Activated CD4-positive, alpha-beta T cell treated with anti-CD3 and anti-CD28 coated beads for 36 hours (primary cell): ENCODE measurements at regions not wholly inside any gene's neighbourhood (a gene's known extent, or its start where the extent isn't known, plus 50 kb on each side); places are given as distances from the start of the nearest gene placed in this dataset.
A peak's percentile ranks its signal among the peaks of the same experiment; 100 is the strongest.

Experiments used
- ATAC-seq: fragments of 200-7000 bp; cut with Tn5 transposase; one replicate; pipeline ENCODE4 v1.10.0; 2021; ENCODE audit warnings: mild to moderate bottlenecking, moderate library complexity
- CTCF ChIA-PET: fragments of 350-600 bp; sonication (Branson Sonifier 250); formaldehyde crosslinking; loops from one replicate; lab custom pipeline; 2021; ENCODE audit warnings: antibody characterized with exemption; lab: Charles Lee
- POLR2A ChIA-PET: fragments of 350-600 bp; sonication (Branson Sonifier 250); formaldehyde crosslinking; loops from one replicate; lab custom pipeline; 2021; ENCODE audit warnings: antibody characterized with exemption, inconsistent platforms; lab: Charles Lee
- DNase-seq: peaks from one replicate; pipeline ENCODE4 v3.0.0-alpha.2; 2020
- H3K27ac Mint-ChIP-seq: one replicate; pipeline ENCODE4 v1.8.0; 2021; ENCODE audit warnings: mixed read lengths
- H3K27me3 Mint-ChIP-seq: one replicate; pipeline ENCODE4 v1.8.0; 2021; ENCODE audit warnings: mixed read lengths
- H3K36me3 Mint-ChIP-seq: one replicate; pipeline ENCODE4 v1.8.0; 2021; ENCODE audit warnings: low read depth, mixed read lengths
- H3K4me1 Mint-ChIP-seq: one replicate; pipeline ENCODE4 v1.8.0; 2021; ENCODE audit warnings: mixed read lengths
- H3K4me3 Mint-ChIP-seq: one replicate; pipeline ENCODE4 v1.8.0; 2021; ENCODE audit warnings: mild to moderate bottlenecking, moderate library complexity, mixed read lengths
- H3K9me3 Mint-ChIP-seq: one replicate; pipeline ENCODE4 v1.8.0; 2021; ENCODE audit warnings: low read depth, mixed read lengths
- intact Hi-C, 2 experiments: fragments of 100-400 bp; cut with DNase I in 1 of 2; cut with micrococcal nuclease in 1 of 2; formaldehyde crosslinking; loops; one replicate each; pipeline versions ENCODE4 v1.14.2 to v1.15.1; 2022 to 2024; cut with DNase I, micrococcal nuclease

- DNase-seq (no peak), ATAC-seq (no peak)
- Mint-ChIP-seq H3K9me3 (no peaks in the 10 kb centered on the region), H3K4me3 (no peak overlapping the region), H3K36me3 (no peaks in the 10 kb centered on the region), H3K4me1 (peaks cover 23% of the 10 kb centered on the region), H3K27ac (no peak overlapping the region), H3K27me3 (no peaks in the 10 kb centered on the region)
- intact Hi-C loops = no loop called here
- CTCF ChIA-PET = interaction anchor here (0.6 to 1.4 kb wide), 4 partner anchors 10 to 272 kb away, joined by 3 to 4 read pairs (median 4); no protein-coding TSS in a partner anchor
- POLR2A ChIA-PET = no interaction called here
These were observed 132.2 kb upstream of the TNFAIP3 start for GRCh38 chr6:137734875-137735182.

- intact Hi-C loops = no loop called here
- ATAC-seq (peak; percentile 88), DNase-seq (peak; percentile 35)
- ChIA-PET POLR2A (interaction anchor here (1.0 kb wide), 1 partner anchor 115 kb away, joined by 4 read pairs; no protein-coding TSS in a partner anchor), CTCF (interaction anchor here (0.5 kb wide), 1 partner anchor 22 kb away, joined by 3 read pairs; no protein-coding TSS in a partner anchor)
- Mint-ChIP-seq H3K27ac (peak overlapping the region; percentile 21), H3K4me1 (peaks cover 23% of the 10 kb centered on the region), H3K4me3 (no peak overlapping the region), H3K9me3 (no peaks in the 10 kb centered on the region), H3K27me3 (no peaks in the 10 kb centered on the region), H3K36me3 (no peaks in the 10 kb centered on the region)
These were observed 130.8 kb upstream of the TNFAIP3 start for GRCh38 chr6:137736048-137736818.

GRCh38 chr6:137736911-137737310, 130.1 kb upstream of the TNFAIP3 start:
- Mint-ChIP-seq H3K27ac (no peak overlapping the region), H3K4me3 (no peak overlapping the region), H3K4me1 (peaks cover 23% of the 10 kb centered on the region), H3K27me3 (no peaks in the 10 kb centered on the region), H3K36me3 (no peaks in the 10 kb centered on the region), H3K9me3 (no peaks in the 10 kb centered on the region)
- ChIA-PET POLR2A (interaction anchor here (1.0 kb wide), 1 partner anchor 114 kb away, joined by 4 read pairs; no protein-coding TSS in a partner anchor), CTCF (interaction anchor here (0.5 kb wide), 1 partner anchor 21 kb away, joined by 3 read pairs; no protein-coding TSS in a partner anchor)
- intact Hi-C loops = no loop called here
- ATAC-seq (no peak), DNase-seq (no peak)

GRCh38 chr6:137737836-137738596, 129.0 kb upstream of the TNFAIP3 start:
- Mint-ChIP-seq H3K9me3 (no peaks in the 10 kb centered on the region), H3K36me3 (no peaks in the 10 kb centered on the region), H3K27me3 (no peaks in the 10 kb centered on the region), H3K4me1 (peaks cover 23% of the 10 kb centered on the region), H3K4me3 (no peak overlapping the region), H3K27ac (no peak overlapping the region)
- CTCF ChIA-PET = no interaction called here
- POLR2A ChIA-PET = no interaction called here
- DNase-seq (peak; percentile 14), ATAC-seq (peak; percentile 43)
- intact Hi-C loops = no loop called here

- peaks cover 29% of the 10 kb centered on the region for H3K4me1 Mint-ChIP-seq
- H3K27me3 Mint-ChIP-seq = no peaks in the 10 kb centered on the region
- H3K27ac Mint-ChIP-seq = no peak overlapping the region
- H3K9me3 Mint-ChIP-seq = no peaks in the 10 kb centered on the region
- no peak for ATAC-seq
- intact Hi-C loops = no loop called here
- no peak overlapping the region for H3K4me3 Mint-ChIP-seq
- DNase-seq = no peak
- ChIA-PET POLR2A (no interaction called here), CTCF (no interaction called here)
- no peaks in the 10 kb centered on the region for H3K36me3 Mint-ChIP-seq
These were observed 128.0 kb upstream of the TNFAIP3 start for GRCh38 chr6:137738931-137739504.

GRCh38 chr6:137739544-137739943, 127.5 kb upstream of the TNFAIP3 start:
- POLR2A ChIA-PET = no interaction called here
- CTCF ChIA-PET = no interaction called here
- Mint-ChIP-seq H3K4me1 (peaks cover 29% of the 10 kb centered on the region), H3K27me3 (no peaks in the 10 kb centered on the region), H3K4me3 (no peak overlapping the region), H3K36me3 (no peaks in the 10 kb centered on the region), H3K9me3 (no peaks in the 10 kb centered on the region), H3K27ac (no peak overlapping the region)
- ATAC-seq (no peak), DNase-seq (no peak)
- intact Hi-C loops = no loop called here

- Mint-ChIP-seq H3K9me3 (no peaks in the 10 kb centered on the region), H3K27me3 (no peaks in the 10 kb centered on the region), H3K27ac (no peak overlapping the region), H3K4me1 (peaks cover 29% of the 10 kb centered on the region), H3K36me3 (no peaks in the 10 kb centered on the region), H3K4me3 (no peak overlapping the region)
- POLR2A ChIA-PET = no interaction called here
- CTCF ChIA-PET = interaction anchor here (0.5 to 1.5 kb wide), 2 partner anchors 10 to 655 kb away, joined by 3 to 5 read pairs; no protein-coding TSS in a partner anchor
- DNase-seq (no peak), ATAC-seq (no peak)
- intact Hi-C loops = no loop called here
These were observed 126.8 kb upstream of the TNFAIP3 start for GRCh38 chr6:137740091-137740755.

- ChIA-PET CTCF (interaction anchor here (0.5 to 1.5 kb wide), 6 partner anchors 8 to 656 kb away, joined by 3 to 5 read pairs (median 4); partner anchors contain the start of gene TNFAIP3), POLR2A (no interaction called here)
- peaks cover 25% of the 10 kb centered on the region for H3K4me1 Mint-ChIP-seq
- H3K9me3 Mint-ChIP-seq = no peaks in the 10 kb centered on the region
- H3K27ac Mint-ChIP-seq = peak overlapping the region; percentile 10
- no peak overlapping the region for H3K4me3 Mint-ChIP-seq
- H3K27me3 Mint-ChIP-seq = no peaks in the 10 kb centered on the region
- no peaks in the 10 kb centered on the region for H3K36me3 Mint-ChIP-seq
- DNase-seq = no peak
- ATAC-seq = no peak
- intact Hi-C loops = no loop called here
These were observed 125.9 kb upstream of the TNFAIP3 start for GRCh38 chr6:137740967-137741761.

- H3K4me3 Mint-ChIP-seq = no peak overlapping the region
- intact Hi-C loops = no loop called here
- no peak overlapping the region for H3K27ac Mint-ChIP-seq
- no peaks in the 10 kb centered on the region for H3K9me3 Mint-ChIP-seq
- peaks cover 10% of the 10 kb centered on the region for H3K4me1 Mint-ChIP-seq
- CTCF ChIA-PET = interaction anchor here (0.6 to 1.3 kb wide), 4 partner anchors 14 to 70 kb away, joined by 3 to 5 read pairs (median 3); no protein-coding TSS in a partner anchor
- peak; percentile 20 for DNase-seq
- no peaks in the 10 kb centered on the region for H3K27me3 Mint-ChIP-seq
- ATAC-seq = no peak
- POLR2A ChIA-PET = no interaction called here
- no peaks in the 10 kb centered on the region for H3K36me3 Mint-ChIP-seq
These were observed 123.6 kb upstream of the TNFAIP3 start for GRCh38 chr6:137743493-137743892.

- H3K36me3 Mint-ChIP-seq = no peaks in the 10 kb centered on the region
- peaks cover 10% of the 10 kb centered on the region for H3K4me1 Mint-ChIP-seq
- H3K9me3 Mint-ChIP-seq = no peaks in the 10 kb centered on the region
- intact Hi-C loops = no loop called here
- ATAC-seq = no peak
- H3K4me3 Mint-ChIP-seq = no peak overlapping the region
- DNase-seq = no peak
- CTCF ChIA-PET = interaction anchor here (1.4 kb wide), 1 partner anchor 150 kb away, joined by 3 read pairs; no protein-coding TSS in a partner anchor
- no peak overlapping the region for H3K27ac Mint-ChIP-seq
- H3K27me3 Mint-ChIP-seq = peaks cover 2% of the 10 kb centered on the region
- POLR2A ChIA-PET = no interaction called here
These were observed 122.2 kb upstream of the TNFAIP3 start for GRCh38 chr6:137744877-137745276.
